ENCODE measurements at regions not wholly inside any gene's neighbourhood (a gene's known extent, or its start where the extent isn't known, plus 50 kb on each side); places are given as distances from the start of the nearest gene placed in this dataset.

- no peak for DNase-seq (ENCODE audit: low read depth)
- no peak overlapping the region for H3K4me3 ChIP-seq (ENCODE audit: low read depth, low read length)
- TF ChIP-seq CTCF (IDR thresholded peaks at IDR 0.05; ENCODE audit: insufficient read depth, low read depth, low read length, missing control alignments): no peak
Observed at GRCh38 chr3:102544741-102545140, 109.9 kb downstream of the ZPLD1 start.

GRCh38 chr3:102545276-102545675, 110.5 kb downstream of the ZPLD1 start:
- H3K4me3 ChIP-seq (ENCODE audit: low read depth, low read length): no peak overlapping the region
- TF ChIP-seq CTCF (IDR thresholded peaks at IDR 0.05; ENCODE audit: insufficient read depth, low read depth, low read length, missing control alignments): no peak
- no peak for DNase-seq (ENCODE audit: low read depth)

DNA sequence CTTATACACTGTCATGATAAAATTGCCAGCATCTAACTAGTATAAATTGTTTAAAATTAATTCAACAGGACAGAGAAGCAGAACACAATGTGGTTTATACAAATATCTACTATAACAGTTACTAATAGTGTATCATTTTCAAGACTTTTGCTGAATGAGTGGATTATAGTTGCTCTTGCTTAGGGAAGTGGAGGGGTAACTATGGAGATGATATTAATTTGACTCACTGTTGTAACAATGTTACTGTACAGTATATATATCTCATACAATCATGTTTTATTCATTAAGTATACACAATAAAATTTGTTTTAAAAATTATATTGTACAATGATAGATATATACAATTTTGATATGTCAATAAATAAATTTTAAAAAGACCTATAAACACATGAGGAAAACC, 119.1 kb downstream of the ZPLD1 start:
- no peak for DNase-seq (ENCODE audit: low read depth)
- no peak for TF ChIP-seq CTCF (IDR thresholded peaks at IDR 0.05; ENCODE audit: insufficient read depth, low read depth, low read length, missing control alignments)
- H3K4me3 ChIP-seq (ENCODE audit: low read depth, low read length): no peak overlapping the region

GRCh38 chr3:102570511-102570910, 135.7 kb downstream of the ZPLD1 start:
- DNase-seq (ENCODE audit: low read depth): no peak
- no peak for TF ChIP-seq CTCF (IDR thresholded peaks at IDR 0.05; ENCODE audit: insufficient read depth, low read depth, low read length, missing control alignments)
- H3K4me3 ChIP-seq (ENCODE audit: low read depth, low read length): no peak overlapping the region

DNA sequence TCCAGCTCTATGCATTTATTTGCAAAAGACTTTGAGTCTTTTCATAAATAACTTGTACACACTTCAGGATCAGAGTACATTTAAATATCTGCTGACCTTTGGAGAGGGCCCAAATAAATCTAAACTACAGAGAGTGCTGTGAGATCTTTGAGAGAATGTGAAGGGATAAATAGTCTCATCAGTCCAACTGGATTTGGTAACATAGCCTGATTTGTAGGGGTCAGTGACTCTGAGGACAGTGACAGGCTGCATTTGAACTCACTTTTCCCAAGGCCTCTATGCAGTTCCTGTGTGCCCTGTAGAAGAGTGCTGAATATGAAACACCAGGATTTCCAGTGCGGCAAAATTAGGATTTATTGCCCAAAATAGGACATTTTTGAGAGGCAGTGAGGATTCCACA, 136.2 kb downstream of the ZPLD1 start:
- no peak overlapping the region for H3K4me3 ChIP-seq (ENCODE audit: low read depth, low read length)
- no peak for TF ChIP-seq CTCF (IDR thresholded peaks at IDR 0.05; ENCODE audit: insufficient read depth, low read depth, low read length, missing control alignments)
- DNase-seq (ENCODE audit: low read depth): no peak

- DNase-seq (ENCODE audit: low read depth): no peak
- H3K4me3 ChIP-seq (ENCODE audit: low read depth, low read length): no peak overlapping the region
- TF ChIP-seq CTCF (IDR thresholded peaks at IDR 0.05; ENCODE audit: insufficient read depth, low read depth, low read length, missing control alignments): no peak
Observed at GRCh38 chr3:102571720-102572384, 137.0 kb downstream of the ZPLD1 start.

GRCh38 chr3:102573483-102574028, 138.7 kb downstream of the ZPLD1 start:
- TF ChIP-seq CTCF (IDR thresholded peaks at IDR 0.05; ENCODE audit: insufficient read depth, low read depth, low read length, missing control alignments): no peak
- H3K4me3 ChIP-seq (ENCODE audit: low read depth, low read length): no peak overlapping the region

More at GRCh38 chr3:102573483-102574028, 138.7 kb downstream of the ZPLD1 start:
- DNase-seq (ENCODE audit: low read depth): no peak
